Fibroblast of skin of abdomen (primary cell): ENCODE measurements at regions not wholly inside any gene's neighbourhood (a gene's known extent, or its start where the extent isn't known, plus 50 kb on each side); places are given as distances from the start of the nearest gene placed in this dataset.

ENCODE experiments used
- DNase-seq: peaks from one replicate; pipeline ENCODE4 v3.0.0-alpha.2; 2013

DNA sequence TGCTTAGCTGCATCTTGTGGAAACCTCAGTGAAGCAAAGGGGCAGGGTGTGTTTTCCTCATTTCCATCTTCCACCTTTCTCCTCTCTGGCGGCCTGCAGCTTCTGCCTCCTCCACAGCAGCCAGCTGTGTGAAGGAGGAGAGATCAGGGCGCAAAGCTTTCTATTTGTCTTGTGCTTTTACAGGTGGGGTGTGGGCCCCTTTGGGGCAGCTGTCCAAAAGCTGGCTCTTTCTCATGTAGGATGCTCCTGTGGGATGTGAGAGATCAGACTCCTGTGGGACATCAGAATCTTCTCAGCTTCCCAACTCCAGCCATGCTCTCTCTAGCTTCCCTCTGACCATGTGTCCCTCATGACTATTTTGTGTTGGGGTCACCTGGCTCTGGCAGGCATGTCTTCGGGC is 227.1 kb downstream of the MID1 start:
- no peak for DNase-seq

GRCh38 chrX:10393899-10394298 is 226.5 kb downstream of the MID1 start:
- DNase-seq: no peak

DNA sequence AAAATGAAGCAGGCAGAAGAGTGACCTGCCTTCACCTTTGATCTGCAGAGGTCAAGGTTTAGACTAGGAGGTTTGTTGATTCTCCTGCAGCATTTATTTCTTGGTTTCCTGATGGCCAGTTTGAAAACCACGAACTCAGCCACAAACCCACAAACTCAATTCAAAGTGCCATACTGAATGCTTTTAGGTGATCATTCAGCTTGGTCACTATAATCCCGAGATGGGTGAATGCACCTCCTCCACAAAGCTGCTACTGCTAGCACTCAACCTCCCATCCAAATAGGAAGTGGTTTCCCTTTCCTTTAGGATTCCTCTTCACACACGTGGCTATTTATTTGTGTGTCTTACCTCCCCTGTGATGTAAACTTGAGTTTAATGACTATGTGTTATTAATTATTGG is 225.2 kb downstream of the MID1 start:
- DNase-seq: no peak
